GM23338 (cell line): ENCODE measurements at regions not wholly inside any gene's neighbourhood (a gene's known extent, or its start where the extent isn't known, plus 50 kb on each side); places are given as distances from the start of the nearest gene placed in this dataset.

Experiments used
- ATAC-seq: fragments of 200-7000 bp; cut with Tn5 transposase; 3 replicates; pipeline ENCODE4 v1.9.1; 2020
- DNase-seq: peaks from one replicate; pipeline ENCODE4 v3.0.0-alpha.2; 2015; ENCODE audit warnings: low spot score
- H2AFZ ChIP-seq: fragments of 200-600 bp; sonication (generic); 2 replicates; pipeline ENCODE4 v1.8.0; 2016; ENCODE audit warnings: antibody characterized with exemption, mild to moderate bottlenecking, moderate library complexity
- H3F3A ChIP-seq: fragments of 200-600 bp; sonication (generic); replicated peaks from 2 replicates; pipeline ENCODE4 v1.8.0; 2017; ENCODE audit warnings: antibody characterized with exemption, mixed run types, low read depth
- H3K27ac ChIP-seq: fragments of 200-600 bp; sonication (generic); 2 replicates; pipeline ENCODE4 v1.6.1; 2016; ENCODE audit warnings: low read depth
- H3K27me3 ChIP-seq: fragments of 200-600 bp; sonication (generic); 2 replicates; pipeline ENCODE4 v1.8.0; 2016; ENCODE audit warnings: mild to moderate bottlenecking, mixed run types, moderate library complexity; ENCODE audit not compliant: insufficient read depth
- H3K36me3 ChIP-seq: fragments of 200-600 bp; sonication (generic); 2 replicates; pipeline ENCODE4 v1.8.0; 2016; ENCODE audit warnings: mild to moderate bottlenecking; ENCODE audit not compliant: insufficient read depth
- H3K4me1 ChIP-seq: fragments of 200-600 bp; sonication (generic); 2 replicates; pipeline ENCODE4 v1.8.0; 2016; ENCODE audit warnings: mild to moderate bottlenecking, moderate library complexity; ENCODE audit not compliant: insufficient read depth
- H3K4me2 ChIP-seq: fragments of 200-600 bp; sonication (generic); 2 replicates; pipeline ENCODE4 v1.7.1; 2017; ENCODE audit warnings: mixed run types
- H3K4me3 ChIP-seq: fragments of 200-600 bp; sonication (generic); 2 replicates; pipeline ENCODE4 v1.6.1; 2016; ENCODE audit warnings: mixed run types
- H3K79me2 ChIP-seq: fragments of 200-600 bp; sonication (generic); replicated peaks from 2 replicates; pipeline ENCODE4 v1.8.0; 2017; ENCODE audit warnings: mild to moderate bottlenecking; ENCODE audit not compliant: insufficient read depth
- H3K9me2 ChIP-seq: fragments of 200-600 bp; sonication (generic); 2 replicates; pipeline ENCODE4 v1.8.0; 2017; ENCODE audit not compliant: insufficient read depth
- H4K20me1 ChIP-seq: fragments of 200-600 bp; sonication (generic); replicated peaks from 2 replicates; pipeline ENCODE4 v1.8.0; 2017; ENCODE audit warnings: mild to moderate bottlenecking; ENCODE audit not compliant: insufficient read depth
- H3K27ac Mint-ChIP-seq: 2 replicates; pipeline ENCODE4 v1.8.0; 2020; ENCODE audit warnings: inconsistent platforms, mild to moderate bottlenecking, moderate library complexity, mixed read lengths
- H3K27me3 Mint-ChIP-seq: 3 replicates; pipeline ENCODE4 v1.8.0; 2022; ENCODE audit warnings: low read depth, mild to moderate bottlenecking, moderate library complexity, mixed read lengths, inconsistent platforms; ENCODE audit not compliant: insufficient read depth, poor library complexity
- H3K36me3 Mint-ChIP-seq: 3 replicates; pipeline ENCODE4 v1.8.0; 2021; ENCODE audit warnings: low read depth, mild to moderate bottlenecking, inconsistent platforms, moderate library complexity, mixed read lengths
- H3K4me1 Mint-ChIP-seq: 3 replicates; pipeline ENCODE4 v1.8.0; 2020; ENCODE audit warnings: mild to moderate bottlenecking, inconsistent platforms, mixed read lengths
- H3K4me3 Mint-ChIP-seq: 3 replicates; pipeline ENCODE4 v1.8.0; 2021; ENCODE audit warnings: moderate library complexity, mild to moderate bottlenecking, inconsistent platforms, mixed read lengths
- H3K9me3 Mint-ChIP-seq: 3 replicates; pipeline ENCODE4 v1.8.0; 2020; ENCODE audit warnings: moderate library complexity, mild to moderate bottlenecking, inconsistent platforms, mixed read lengths
- CREB1 ChIP-seq: fragments of 250-450 bp; sonication (Bioruptor Pico); IDR thresholded peaks from 2 replicates; pipeline ENCODE4 v1.5.0; 2020; ENCODE audit warnings: low read depth, mild to moderate bottlenecking, moderate library complexity
- EZH2phosphoT487 ChIP-seq: fragments of 200-600 bp; sonication (generic); IDR thresholded peaks from one replicate; pipeline ENCODE4 v1.8.1; 2018; ENCODE audit warnings: antibody characterized with exemption; ENCODE audit not compliant: unreplicated experiment
- ZNF114 ChIP-seq: fragments of 250-450 bp; sonication (Bioruptor Pico); IDR thresholded peaks from 2 replicates; pipeline ENCODE4 v1.5.0; 2020; ENCODE audit warnings: mild to moderate bottlenecking, moderate library complexity
- ZNF331 ChIP-seq: fragments of 250-450 bp; sonication (Bioruptor Pico); IDR thresholded peaks from 2 replicates; pipeline ENCODE4 v1.5.0; 2020; ENCODE audit warnings: low read depth, mild to moderate bottlenecking, moderate library complexity
- TF ChIP-seq, protein P1 (sequence below): fragments of 250-450 bp; sonication (Bioruptor Pico); IDR thresholded peaks from 2 replicates; pipeline ENCODE4 v1.5.0; 2020; ENCODE audit warnings: mild to moderate bottlenecking, moderate library complexity

DNA sequence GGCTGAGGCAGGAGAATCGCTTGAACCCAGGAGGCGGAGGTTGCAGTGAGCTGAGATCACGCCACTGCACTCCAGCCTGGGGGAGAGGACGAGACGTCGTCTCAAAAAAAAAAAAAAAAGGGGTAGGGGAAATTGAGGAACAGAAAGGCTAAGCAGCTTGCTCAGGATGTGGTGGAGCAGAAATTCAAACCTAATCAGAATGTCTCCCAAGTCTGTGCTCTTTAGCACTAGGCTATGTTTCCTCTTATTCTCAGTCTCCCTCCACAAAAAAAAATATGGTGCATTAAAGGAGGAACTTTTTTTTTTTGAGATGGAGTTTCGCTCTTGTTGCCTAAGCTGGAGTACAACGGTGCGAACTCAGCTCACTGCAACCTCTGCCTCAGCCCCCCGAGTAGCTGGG, 114.2 kb downstream of the SLC16A1 start (continued):
- TF ChIP-seq, protein P1, sequence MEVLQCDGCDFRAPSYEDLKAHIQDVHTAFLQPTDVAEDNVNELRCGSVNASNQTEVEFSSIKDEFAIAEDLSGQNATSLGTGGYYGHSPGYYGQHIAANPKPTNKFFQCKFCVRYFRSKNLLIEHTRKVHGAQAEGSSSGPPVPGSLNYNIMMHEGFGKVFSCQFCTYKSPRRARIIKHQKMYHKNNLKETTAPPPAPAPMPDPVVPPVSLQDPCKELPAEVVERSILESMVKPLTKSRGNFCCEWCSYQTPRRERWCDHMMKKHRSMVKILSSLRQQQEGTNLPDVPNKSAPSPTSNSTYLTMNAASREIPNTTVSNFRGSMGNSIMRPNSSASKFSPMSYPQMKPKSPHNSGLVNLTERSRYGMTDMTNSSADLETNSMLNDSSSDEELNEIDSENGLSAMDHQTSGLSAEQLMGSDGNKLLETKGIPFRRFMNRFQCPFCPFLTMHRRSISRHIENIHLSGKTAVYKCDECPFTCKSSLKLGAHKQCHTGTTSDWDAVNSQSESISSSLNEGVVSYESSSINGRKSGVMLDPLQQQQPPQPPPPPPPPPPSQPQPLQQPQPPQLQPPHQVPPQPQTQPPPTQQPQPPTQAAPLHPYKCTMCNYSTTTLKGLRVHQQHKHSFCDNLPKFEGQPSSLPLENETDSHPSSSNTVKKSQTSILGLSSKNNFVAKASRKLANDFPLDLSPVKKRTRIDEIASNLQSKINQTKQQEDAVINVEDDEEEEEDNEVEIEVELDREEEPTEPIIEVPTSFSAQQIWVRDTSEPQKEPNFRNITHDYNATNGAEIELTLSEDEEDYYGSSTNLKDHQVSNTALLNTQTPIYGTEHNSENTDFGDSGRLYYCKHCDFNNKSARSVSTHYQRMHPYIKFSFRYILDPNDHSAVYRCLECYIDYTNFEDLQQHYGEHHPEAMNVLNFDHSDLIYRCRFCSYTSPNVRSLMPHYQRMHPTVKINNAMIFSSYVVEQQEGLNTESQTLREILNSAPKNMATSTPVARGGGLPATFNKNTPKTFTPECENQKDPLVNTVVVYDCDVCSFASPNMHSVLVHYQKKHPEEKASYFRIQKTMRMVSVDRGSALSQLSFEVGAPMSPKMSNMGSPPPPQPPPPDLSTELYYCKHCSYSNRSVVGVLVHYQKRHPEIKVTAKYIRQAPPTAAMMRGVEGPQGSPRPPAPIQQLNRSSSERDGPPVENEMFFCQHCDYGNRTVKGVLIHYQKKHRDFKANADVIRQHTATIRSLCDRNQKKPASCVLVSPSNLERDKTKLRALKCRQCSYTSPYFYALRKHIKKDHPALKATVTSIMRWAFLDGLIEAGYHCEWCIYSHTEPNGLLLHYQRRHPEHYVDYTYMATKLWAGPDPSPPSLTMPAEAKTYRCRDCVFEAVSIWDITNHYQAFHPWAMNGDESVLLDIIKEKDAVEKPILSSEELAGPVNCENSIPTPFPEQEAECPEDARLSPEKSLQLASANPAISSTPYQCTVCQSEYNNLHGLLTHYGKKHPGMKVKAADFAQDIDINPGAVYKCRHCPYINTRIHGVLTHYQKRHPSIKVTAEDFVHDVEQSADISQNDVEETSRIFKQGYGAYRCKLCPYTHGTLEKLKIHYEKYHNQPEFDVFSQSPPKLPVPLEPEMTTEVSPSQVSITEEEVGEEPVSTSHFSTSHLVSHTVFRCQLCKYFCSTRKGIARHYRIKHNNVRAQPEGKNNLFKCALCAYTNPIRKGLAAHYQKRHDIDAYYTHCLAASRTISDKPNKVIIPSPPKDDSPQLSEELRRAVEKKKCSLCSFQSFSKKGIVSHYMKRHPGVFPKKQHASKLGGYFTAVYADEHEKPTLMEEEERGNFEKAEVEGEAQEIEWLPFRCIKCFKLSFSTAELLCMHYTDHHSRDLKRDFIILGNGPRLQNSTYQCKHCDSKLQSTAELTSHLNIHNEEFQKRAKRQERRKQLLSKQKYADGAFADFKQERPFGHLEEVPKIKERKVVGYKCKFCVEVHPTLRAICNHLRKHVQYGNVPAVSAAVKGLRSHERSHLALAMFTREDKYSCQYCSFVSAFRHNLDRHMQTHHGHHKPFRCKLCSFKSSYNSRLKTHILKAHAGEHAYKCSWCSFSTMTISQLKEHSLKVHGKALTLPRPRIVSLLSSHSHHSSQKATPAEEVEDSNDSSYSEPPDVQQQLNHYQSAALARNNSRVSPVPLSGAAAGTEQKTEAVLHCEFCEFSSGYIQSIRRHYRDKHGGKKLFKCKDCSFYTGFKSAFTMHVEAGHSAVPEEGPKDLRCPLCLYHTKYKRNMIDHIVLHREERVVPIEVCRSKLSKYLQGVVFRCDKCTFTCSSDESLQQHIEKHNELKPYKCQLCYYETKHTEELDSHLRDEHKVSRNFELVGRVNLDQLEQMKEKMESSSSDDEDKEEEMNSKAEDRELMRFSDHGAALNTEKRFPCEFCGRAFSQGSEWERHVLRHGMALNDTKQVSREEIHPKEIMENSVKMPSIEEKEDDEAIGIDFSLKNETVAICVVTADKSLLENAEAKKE (CRISPR knock-in tag): no peak
- TF ChIP-seq EZH2phosphoT487 (no peak), CREB1 (CRISPR knock-in tag) (no peak), ZNF331 (no peak)

DNA sequence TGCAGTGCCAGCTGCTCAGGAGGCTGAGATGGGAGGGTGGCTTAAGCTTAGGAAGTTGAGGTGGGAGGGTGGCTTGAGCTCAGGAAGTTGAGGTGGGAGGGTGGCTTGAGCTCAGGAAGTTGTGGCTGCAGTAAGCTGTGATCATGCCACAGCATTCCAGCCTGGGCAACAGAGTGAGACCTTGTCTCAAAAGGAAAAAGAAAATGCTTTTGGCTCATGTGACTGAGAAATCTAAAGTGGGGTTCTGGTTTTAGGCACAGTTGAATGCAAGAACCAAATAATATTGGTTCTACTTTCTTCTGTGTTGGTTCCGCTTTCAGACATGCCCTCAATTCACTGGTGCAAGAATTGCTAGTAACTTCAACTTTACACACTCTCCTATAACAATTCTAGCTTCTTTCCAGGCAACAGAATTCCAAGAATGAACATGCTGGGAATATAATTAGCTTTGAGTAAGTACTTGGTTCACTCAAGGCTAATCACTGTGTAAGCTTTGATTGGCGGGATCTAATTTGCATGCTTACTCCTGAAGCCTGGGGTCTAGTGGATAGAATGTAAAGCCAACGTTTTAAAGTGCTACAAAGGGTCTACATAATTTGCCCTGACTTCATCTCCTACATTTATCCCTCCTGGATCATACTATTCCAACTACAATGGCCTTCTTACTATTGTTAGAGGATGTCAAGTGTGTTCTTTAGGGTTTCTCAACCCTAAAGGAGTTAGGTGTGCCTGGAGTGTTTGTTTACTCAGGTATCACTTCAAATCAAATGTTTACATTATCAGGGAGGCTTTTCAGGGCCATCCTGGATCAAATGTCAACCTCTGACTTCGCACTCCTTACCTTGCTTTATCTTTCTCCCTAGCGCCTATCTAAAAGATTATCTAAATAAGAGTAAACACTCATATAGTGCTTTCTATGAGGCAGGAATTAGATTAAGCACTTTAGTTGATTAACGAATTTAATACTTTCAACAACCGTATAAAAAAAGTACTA, 115.1 kb downstream of the SLC16A1 start:
- H3K4me2 ChIP-seq: 0 out of 2 replicates have a peak overlapping the region, but pooled peaks have one; percentile 19
- H3K4me3 ChIP-seq: no peak overlapping the region
- no peak for ATAC-seq
- Mint-ChIP-seq H3K4me3 (no peak overlapping the region), H3K9me3 (no peaks in the 10 kb centered on the region), H3K27ac (no peak overlapping the region), H3K27me3 (no peaks in the 10 kb centered on the region), H3K36me3 (no peaks in the 10 kb centered on the region), H3K4me1 (peaks cover 16% of the 10 kb centered on the region)
- DNase-seq: no peak
- H3K36me3 ChIP-seq: 0 out of 2 replicates have a peak, but pooled peaks cover 11% of the 10 kb centered on the region
- no peak overlapping the region for H3K27ac ChIP-seq
- no peaks in the 10 kb centered on the region for H3K79me2 ChIP-seq
- no peak overlapping the region for H2AFZ ChIP-seq
- H3K9me2 ChIP-seq: no peaks in the 10 kb centered on the region
- H3F3A ChIP-seq: no peaks in the 10 kb centered on the region
- TF ChIP-seq ZNF114: no peak
- no peak for TF ChIP-seq ZNF331
- H3K27me3 ChIP-seq: no peaks in the 10 kb centered on the region
- no peaks in the 10 kb centered on the region for H4K20me1 ChIP-seq
- H3K4me1 ChIP-seq: peaks cover 21% of the 10 kb centered on the region
